Colonic mucosa (tissue), 4 donors: ENCODE measurements at regions not wholly inside any gene's neighbourhood (a gene's known extent, or its start where the extent isn't known, plus 50 kb on each side); places are given as distances from the start of the nearest gene placed in this dataset.

Experiments
- DNase-seq: peaks from one replicate; pipeline ENCODE4 v3.0.0-alpha.2; 2020
- H3K27ac ChIP-seq: fragments of 200-600 bp; one replicate; pipeline ENCODE4 v1.8.0; 2021
- H3K27me3 ChIP-seq: fragments of 200-600 bp; one replicate; pipeline ENCODE4 v1.8.0; 2021
- H3K36me3 ChIP-seq: fragments of 200-600 bp; one replicate; pipeline ENCODE4 v1.8.0; 2021
- H3K4me1 ChIP-seq: fragments of 200-600 bp; one replicate; pipeline ENCODE4 v1.8.0; 2021; ENCODE audit warnings: mild to moderate bottlenecking
- H3K4me3 ChIP-seq: fragments of 200-600 bp; one replicate; pipeline ENCODE4 v1.8.0; 2021
- H3K9ac ChIP-seq, 2 donors: one replicate each; pipeline ENCODE4 v1.7.0; 2013; ENCODE audit warnings: control low read depth in 2 of 2, low read depth in 2 of 2, low read length in 2 of 2
- H3K9me3 ChIP-seq: fragments of 200-600 bp; one replicate; pipeline ENCODE4 v1.8.0; 2021
- CTCF ChIP-seq: fragments of 200-600 bp; IDR thresholded peaks from one replicate; pipeline ENCODE4 v1.8.0; 2022; ENCODE audit warnings: antibody characterized with exemption, mild to moderate bottlenecking
- intact Hi-C: fragments of 100-400 bp; cut with DNase I; formaldehyde crosslinking; loops from one replicate; pipeline ENCODE4 v1.14.1; 2022
- donor health status: healthy.
- donor health status: DM: no; HTN: no; CAD: no.
- donor health status: DM: no; HTN: no; CAD: no.

- Histone ChIP-seq H3K4me3 (no peak overlapping the region), H3K27ac (no peak overlapping the region), H3K36me3 (no peaks in the 10 kb centered on the region), H3K27me3 (no peaks in the 10 kb centered on the region), H3K9ac (no peak overlapping the region), H3K4me1 (no peaks in the 10 kb centered on the region), H3K9me3 (no peaks in the 10 kb centered on the region)
- no peak for DNase-seq
- no peak for TF ChIP-seq CTCF
- intact Hi-C loops = no loop called here
Measured at GRCh38 chr5:37940931-37941623, 101.2 kb upstream of the GDNF start.

- TF ChIP-seq CTCF = no peak
- no peak overlapping the region for H3K4me3 ChIP-seq
- H3K4me1 ChIP-seq = no peaks in the 10 kb centered on the region
- H3K27me3 ChIP-seq = no peaks in the 10 kb centered on the region
- no peaks in the 10 kb centered on the region for H3K9me3 ChIP-seq
- H3K9ac ChIP-seq = no peak overlapping the region
- no peak for DNase-seq
- H3K27ac ChIP-seq = no peak overlapping the region
- intact Hi-C loops = no loop called here
- H3K36me3 ChIP-seq = no peaks in the 10 kb centered on the region
Measured at GRCh38 chr5:37938861-37939260, 99.0 kb upstream of the GDNF start.

GRCh38 chr5:37938076-37938852, 98.4 kb upstream of the GDNF start:
- Histone ChIP-seq H3K9me3 (no peaks in the 10 kb centered on the region), H3K4me3 (no peak overlapping the region), H3K36me3 (no peaks in the 10 kb centered on the region), H3K27ac (no peak overlapping the region), H3K27me3 (no peaks in the 10 kb centered on the region), H3K4me1 (no peaks in the 10 kb centered on the region), H3K9ac (no peak overlapping the region)
- intact Hi-C loops = no loop called here
- TF ChIP-seq CTCF = no peak
- no peak for DNase-seq

GRCh38 chr5:37936091-37936490, 96.2 kb upstream of the GDNF start:
- no peaks in the 10 kb centered on the region for H3K27me3 ChIP-seq
- no peak overlapping the region for H3K9ac ChIP-seq
- H3K36me3 ChIP-seq = no peaks in the 10 kb centered on the region
- intact Hi-C loops = no loop called here
- no peaks in the 10 kb centered on the region for H3K4me1 ChIP-seq
- H3K9me3 ChIP-seq = no peaks in the 10 kb centered on the region
- no peak for DNase-seq
- no peak for TF ChIP-seq CTCF
- no peak overlapping the region for H3K4me3 ChIP-seq
- no peak overlapping the region for H3K27ac ChIP-seq

- Histone ChIP-seq H3K4me1 (no peaks in the 10 kb centered on the region), H3K27me3 (no peaks in the 10 kb centered on the region), H3K9me3 (no peaks in the 10 kb centered on the region), H3K36me3 (no peaks in the 10 kb centered on the region), H3K9ac (no peak overlapping the region), H3K27ac (no peak overlapping the region), H3K4me3 (no peak overlapping the region)
- no peak for TF ChIP-seq CTCF
- intact Hi-C loops = no loop called here
- DNase-seq = no peak
Measured at GRCh38 chr5:37933576-37933975, 93.7 kb upstream of the GDNF start.
